HEK293 (cell line): ENCODE measurements at regions not wholly inside any gene's neighbourhood (a gene's known extent, or its start where the extent isn't known, plus 50 kb on each side); places are given as distances from the start of the nearest gene placed in this dataset.

Experiments
- ZFP41 ChIP-seq: fragments of 450-650 bp; formaldehyde crosslinking; IDR thresholded peaks from 2 replicates; pipeline ENCODE4 v1.5.1; 2016; ENCODE audit warnings: missing biosample characterization, missing genetic modification characterization, borderline replicate concordance
- ZNF596 ChIP-seq: fragments of 450-650 bp; IDR thresholded peaks from 2 replicates; pipeline ENCODE4 v1.5.0; 2018; ENCODE audit warnings: missing biosample characterization, mild to moderate bottlenecking, missing genetic modification characterization, moderate library complexity
- TF ChIP-seq, protein P1 (sequence below): fragments of 450-650 bp; formaldehyde crosslinking; IDR thresholded peaks from 2 replicates; pipeline ENCODE4 v1.5.1; 2016; ENCODE audit warnings: missing biosample characterization, missing genetic modification characterization
- TF ChIP-seq, protein P2 (sequence below): fragments of 450-650 bp; formaldehyde crosslinking; IDR thresholded peaks from 2 replicates; pipeline ENCODE4 v1.5.1; 2017; ENCODE audit warnings: missing biosample characterization, missing genetic modification characterization

DNA sequence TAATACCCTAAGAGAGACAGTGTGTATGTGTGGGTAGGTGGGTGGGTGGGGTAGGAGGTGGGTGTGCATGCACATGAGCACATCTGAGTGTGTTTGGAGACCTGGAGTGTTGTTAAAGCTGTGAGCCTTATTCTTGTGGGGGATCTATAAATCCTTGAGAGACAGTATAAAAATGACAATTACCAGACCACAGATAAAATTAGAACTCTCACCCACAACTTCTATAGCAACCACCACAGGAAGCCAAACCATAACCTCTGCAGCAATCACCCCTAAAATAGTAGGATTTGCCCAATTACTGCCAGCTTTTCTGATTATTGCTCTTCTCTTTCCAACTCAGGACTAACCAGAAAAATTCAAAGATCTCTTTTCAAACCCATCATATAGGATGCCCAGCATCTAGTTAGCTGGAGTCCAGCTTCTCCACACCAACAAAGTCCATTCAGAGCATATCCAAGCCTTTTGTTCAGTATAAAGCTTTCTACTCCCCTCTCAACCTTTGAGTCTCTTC is 93.4 kb upstream of the SLITRK1 start:
- TF ChIP-seq, protein P1, sequence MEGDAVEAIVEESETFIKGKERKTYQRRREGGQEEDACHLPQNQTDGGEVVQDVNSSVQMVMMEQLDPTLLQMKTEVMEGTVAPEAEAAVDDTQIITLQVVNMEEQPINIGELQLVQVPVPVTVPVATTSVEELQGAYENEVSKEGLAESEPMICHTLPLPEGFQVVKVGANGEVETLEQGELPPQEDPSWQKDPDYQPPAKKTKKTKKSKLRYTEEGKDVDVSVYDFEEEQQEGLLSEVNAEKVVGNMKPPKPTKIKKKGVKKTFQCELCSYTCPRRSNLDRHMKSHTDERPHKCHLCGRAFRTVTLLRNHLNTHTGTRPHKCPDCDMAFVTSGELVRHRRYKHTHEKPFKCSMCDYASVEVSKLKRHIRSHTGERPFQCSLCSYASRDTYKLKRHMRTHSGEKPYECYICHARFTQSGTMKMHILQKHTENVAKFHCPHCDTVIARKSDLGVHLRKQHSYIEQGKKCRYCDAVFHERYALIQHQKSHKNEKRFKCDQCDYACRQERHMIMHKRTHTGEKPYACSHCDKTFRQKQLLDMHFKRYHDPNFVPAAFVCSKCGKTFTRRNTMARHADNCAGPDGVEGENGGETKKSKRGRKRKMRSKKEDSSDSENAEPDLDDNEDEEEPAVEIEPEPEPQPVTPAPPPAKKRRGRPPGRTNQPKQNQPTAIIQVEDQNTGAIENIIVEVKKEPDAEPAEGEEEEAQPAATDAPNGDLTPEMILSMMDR (tag by site-specific recombination) = no peak
- TF ChIP-seq, protein P2, sequence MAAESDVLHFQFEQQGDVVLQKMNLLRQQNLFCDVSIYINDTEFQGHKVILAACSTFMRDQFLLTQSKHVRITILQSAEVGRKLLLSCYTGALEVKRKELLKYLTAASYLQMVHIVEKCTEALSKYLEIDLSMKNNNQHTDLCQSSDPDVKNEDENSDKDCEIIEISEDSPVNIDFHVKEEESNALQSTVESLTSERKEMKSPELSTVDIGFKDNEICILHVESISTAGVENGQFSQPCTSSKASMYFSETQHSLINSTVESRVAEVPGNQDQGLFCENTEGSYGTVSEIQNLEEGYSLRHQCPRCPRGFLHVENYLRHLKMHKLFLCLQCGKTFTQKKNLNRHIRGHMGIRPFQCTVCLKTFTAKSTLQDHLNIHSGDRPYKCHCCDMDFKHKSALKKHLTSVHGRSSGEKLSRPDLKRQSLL (tag by site-specific recombination) = no peak
- TF ChIP-seq ZNF596 (tag by site-specific recombination) (no peak), ZFP41 (tag by site-specific recombination) (no peak)
